Esophagus muscularis mucosa (tissue), 4 donors: ENCODE measurements at regions not wholly inside any gene's neighbourhood (a gene's known extent, or its start where the extent isn't known, plus 50 kb on each side); places are given as distances from the start of the nearest gene placed in this dataset.

Experiments
- DNase-seq: peaks from one replicate; pipeline ENCODE4 v3.0.0-alpha.2; 2017; ENCODE audit errors: extremely low spot score
- H3K27ac ChIP-seq, 4 donors: fragments of 200-600 bp; sonication (generic); replicated peaks in 1 of 4; 1 replicate in 3 of 4; 2 replicates in 1 of 4; pipeline ENCODE4 v1.5.1; 2016 to 2019; ENCODE audit warnings: mild to moderate bottlenecking in 1 of 4
- H3K27me3 ChIP-seq, 4 donors: fragments of 200-600 bp; sonication (generic); one replicate each; pipeline versions ENCODE4 v1.5.1 to v1.6.0; 2016 to 2019
- H3K36me3 ChIP-seq, 4 donors: fragments of 200-600 bp; sonication (generic); one replicate each; pipeline ENCODE4 v1.5.1; 2016 to 2019
- H3K4me1 ChIP-seq, 4 donors: fragments of 200-600 bp; sonication (generic); one replicate each; pipeline ENCODE4 v1.5.1; 2016 to 2019
- H3K4me3 ChIP-seq, 4 donors: fragments of 200-600 bp; sonication (generic); 1 replicate in 2 of 4; 2 replicates in 2 of 4; pipeline ENCODE4 v1.5.1; 2016 to 2019; ENCODE audit warnings: mild to moderate bottlenecking in 4 of 4, moderate library complexity in 1 of 4
- H3K9me3 ChIP-seq, 4 donors: fragments of 200-600 bp; sonication (generic); 1 replicate in 3 of 4; 2 replicates in 1 of 4; pipeline ENCODE4 v1.5.1; 2016 to 2019
- EP300 ChIP-seq: sonication (generic); formaldehyde crosslinking; IDR thresholded peaks from one replicate; pipeline ENCODE4 v1.6.1; 2017; ENCODE audit warnings: antibody characterized with exemption
- POLR2A ChIP-seq: fragments of 450-650 bp; IDR thresholded peaks from one replicate; pipeline ENCODE4 v1.6.1; 2017; ENCODE audit warnings: antibody characterized with exemption, moderate library complexity, mild to moderate bottlenecking, low read depth
- POLR2AphosphoS5 ChIP-seq, 2 donors: sonication (generic); formaldehyde crosslinking; IDR thresholded peaks; one replicate each; pipeline ENCODE4 v1.6.1; 2017; ENCODE audit warnings: antibody characterized with exemption in 2 of 2
- WGBS: methylation state at CpG from one replicate; pipeline ENCODE4 v1.1.5; 2018; 5-methylcytosine and 5-hydroxymethylcytosine counted together
- intact Hi-C: fragments of 100-400 bp; cut with DNase I; formaldehyde crosslinking; loops from one replicate; pipeline ENCODE4 v1.15.1; 2023
- TF ChIP-seq, protein P1 (sequence below), 3 experiments: fragments of 200-600 bp in 2 of 3; fragments of 450-650 bp in 1 of 3; sonication (generic) in 2 of 3; IDR thresholded peaks; one replicate each; pipeline ENCODE4 v1.5.1; 2017 to 2019; ENCODE audit warnings: antibody characterized with exemption in 3 of 3, mild to moderate bottlenecking in 2 of 3, moderate library complexity in 1 of 3

DNA sequence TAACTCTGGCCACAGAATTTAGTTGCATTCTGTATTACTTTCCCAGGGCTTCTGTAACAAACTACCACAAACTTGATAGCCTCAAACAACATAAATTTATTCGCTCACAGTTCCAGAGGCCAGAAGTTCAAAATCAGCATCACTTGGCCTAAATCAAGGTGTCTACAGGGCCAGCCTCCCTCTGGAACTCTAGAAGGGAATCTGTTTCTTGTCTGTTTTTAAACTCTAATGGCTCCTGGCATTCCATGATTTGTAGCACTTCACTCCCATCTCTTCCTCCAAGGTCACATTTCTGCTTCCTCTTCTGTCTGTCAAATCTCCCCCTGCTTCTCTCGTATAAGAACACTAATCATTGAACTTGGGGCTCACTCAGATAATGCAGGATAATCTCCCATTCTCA lies 151.9 kb upstream of the ARPP21 start:
- Histone ChIP-seq H3K4me3 (no peak overlapping the region), H3K27ac (no peak overlapping the region), H3K36me3 (no peaks in the 10 kb centered on the region), H3K4me1 (no peaks in the 10 kb centered on the region), H3K27me3 (no peaks in the 10 kb centered on the region), H3K9me3 (no peaks in the 10 kb centered on the region)
- 67% methylated on average over 2 of the region's 2 CpGs for WGBS
- intact Hi-C loops = no loop called here
- TF ChIP-seq POLR2AphosphoS5 (IDR thresholded peaks at IDR 0.05) (no peak), POLR2A (no peak), EP300 (no peak)
- TF ChIP-seq, protein P1, sequence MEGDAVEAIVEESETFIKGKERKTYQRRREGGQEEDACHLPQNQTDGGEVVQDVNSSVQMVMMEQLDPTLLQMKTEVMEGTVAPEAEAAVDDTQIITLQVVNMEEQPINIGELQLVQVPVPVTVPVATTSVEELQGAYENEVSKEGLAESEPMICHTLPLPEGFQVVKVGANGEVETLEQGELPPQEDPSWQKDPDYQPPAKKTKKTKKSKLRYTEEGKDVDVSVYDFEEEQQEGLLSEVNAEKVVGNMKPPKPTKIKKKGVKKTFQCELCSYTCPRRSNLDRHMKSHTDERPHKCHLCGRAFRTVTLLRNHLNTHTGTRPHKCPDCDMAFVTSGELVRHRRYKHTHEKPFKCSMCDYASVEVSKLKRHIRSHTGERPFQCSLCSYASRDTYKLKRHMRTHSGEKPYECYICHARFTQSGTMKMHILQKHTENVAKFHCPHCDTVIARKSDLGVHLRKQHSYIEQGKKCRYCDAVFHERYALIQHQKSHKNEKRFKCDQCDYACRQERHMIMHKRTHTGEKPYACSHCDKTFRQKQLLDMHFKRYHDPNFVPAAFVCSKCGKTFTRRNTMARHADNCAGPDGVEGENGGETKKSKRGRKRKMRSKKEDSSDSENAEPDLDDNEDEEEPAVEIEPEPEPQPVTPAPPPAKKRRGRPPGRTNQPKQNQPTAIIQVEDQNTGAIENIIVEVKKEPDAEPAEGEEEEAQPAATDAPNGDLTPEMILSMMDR (IDR thresholded peaks at IDR 0.05) = no peak
- DNase-seq = no peak

DNA sequence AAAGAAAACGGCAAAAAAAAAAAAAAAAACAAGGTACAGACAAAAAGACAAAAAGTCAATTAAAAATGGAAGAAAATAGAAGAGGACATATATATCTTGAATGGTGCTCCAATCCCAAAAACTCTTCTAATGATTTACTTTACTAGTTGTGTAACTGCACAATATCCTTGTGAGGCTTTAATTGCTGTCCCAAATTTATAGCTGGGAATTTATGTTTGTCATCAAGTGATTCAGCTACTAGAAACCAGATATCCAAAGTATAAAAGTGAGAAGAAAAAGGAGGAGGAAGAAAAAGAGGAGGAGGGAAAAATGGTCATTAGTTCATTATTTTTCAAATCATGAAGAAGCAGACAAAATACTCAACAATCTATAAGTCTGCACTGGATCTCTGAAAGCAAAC lies 150.8 kb upstream of the ARPP21 start:
- TF ChIP-seq, protein P1 (IDR thresholded peaks at IDR 0.05) = no peak
- TF ChIP-seq POLR2A = no peak
- no peak for TF ChIP-seq EP300
- no peak for TF ChIP-seq POLR2AphosphoS5 (IDR thresholded peaks at IDR 0.05)
- H3K4me1 ChIP-seq = no peaks in the 10 kb centered on the region

GRCh38 chr3:35492841-35493240 lies 146.5 kb upstream of the ARPP21 start:
- Histone ChIP-seq H3K36me3 (no peaks in the 10 kb centered on the region), H3K27me3 (no peaks in the 10 kb centered on the region), H3K4me3 (no peak overlapping the region), H3K27ac (no peak overlapping the region), H3K4me1 (no peaks in the 10 kb centered on the region), H3K9me3 (no peaks in the 10 kb centered on the region)
- DNase-seq = no peak
- TF ChIP-seq, protein P1 (IDR thresholded peaks at IDR 0.05) = no peak
- TF ChIP-seq EP300 = no peak
- no peak for TF ChIP-seq POLR2A
- no peak for TF ChIP-seq POLR2AphosphoS5 (IDR thresholded peaks at IDR 0.05)
- 70% methylated on average over 2 of the region's 2 CpGs for WGBS
- intact Hi-C loops = no loop called here

More for the DNA sequence above, 150.8 kb upstream of the ARPP21 start:
- Histone ChIP-seq H3K27me3 (no peaks in the 10 kb centered on the region), H3K4me3 (no peak overlapping the region), H3K36me3 (no peaks in the 10 kb centered on the region), H3K27ac (no peak overlapping the region), H3K9me3 (no peaks in the 10 kb centered on the region)
- WGBS = 71% methylated on average over 1 of the region's 1 CpG
- intact Hi-C loops = no loop called here
- DNase-seq = no peak

- no peaks in the 10 kb centered on the region for H3K9me3 ChIP-seq
- no peaks in the 10 kb centered on the region for H3K27me3 ChIP-seq
- no peaks in the 10 kb centered on the region for H3K4me1 ChIP-seq
- H3K27ac ChIP-seq = no peak overlapping the region
- H3K4me3 ChIP-seq = no peak overlapping the region
- no peak for DNase-seq
- WGBS = 65% methylated on average over 4 of the region's 4 CpGs
- intact Hi-C loops = no loop called here
- H3K36me3 ChIP-seq = no peaks in the 10 kb centered on the region
- TF ChIP-seq POLR2A = no peak
- TF ChIP-seq EP300 = no peak
- TF ChIP-seq, protein P1 (IDR thresholded peaks at IDR 0.05) = no peak
Measured at GRCh38 chr3:35498506-35499210, 140.7 kb upstream of the ARPP21 start.
